ENCODE measurements at regions not wholly inside any gene's neighbourhood (a gene's known extent, or its start where the extent isn't known, plus 50 kb on each side); places are given as distances from the start of the nearest gene placed in this dataset.

GRCh38 chr2:222058819-222059445 lies 239.9 kb downstream of the PAX3 start:
- no peak for DNase-seq

GRCh38 chr2:222057347-222058073 lies 241.3 kb downstream of the PAX3 start:
- peak in 1 of 2 donors; percentile 24 for DNase-seq

DNA sequence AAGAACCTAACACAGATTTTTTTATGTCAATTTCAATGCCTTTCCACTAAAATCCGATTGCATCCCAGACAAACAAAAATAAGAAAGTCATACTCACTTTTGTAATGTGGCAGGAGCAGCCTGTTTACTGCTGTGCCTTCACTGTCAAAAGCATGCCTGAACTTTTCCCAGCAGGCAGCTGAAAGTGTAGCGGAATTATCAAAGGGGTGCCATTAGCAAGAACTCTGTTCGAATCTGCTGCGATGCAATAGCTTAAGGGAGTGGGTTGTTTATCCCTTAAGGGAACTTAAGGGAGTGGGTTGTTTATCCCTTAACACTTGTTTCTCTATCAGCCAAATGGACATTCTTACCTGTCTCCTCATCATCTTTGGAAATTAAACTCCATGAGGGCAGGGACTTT lies 243.5 kb downstream of the PAX3 start:
- DNase-seq = no peak

DNA sequence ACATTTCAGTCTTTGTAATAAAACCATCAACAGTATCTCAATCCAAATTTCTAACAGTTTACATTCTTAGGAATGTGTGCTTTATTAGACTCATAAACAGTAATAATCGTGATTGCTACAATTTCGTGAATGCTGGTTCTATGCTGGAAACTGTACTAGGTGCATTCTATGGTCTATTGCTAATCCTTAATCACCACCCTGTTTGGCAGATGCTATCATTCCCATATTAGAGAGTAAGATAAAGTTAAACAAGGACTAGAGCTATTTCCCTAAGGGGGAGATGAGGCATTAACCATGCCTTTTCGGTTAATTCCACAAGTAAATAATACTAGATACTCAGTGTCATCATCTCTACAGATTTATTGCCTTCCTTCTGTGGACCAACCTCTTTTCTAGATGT lies 244.0 kb downstream of the PAX3 start:
- no peak for DNase-seq

DNA sequence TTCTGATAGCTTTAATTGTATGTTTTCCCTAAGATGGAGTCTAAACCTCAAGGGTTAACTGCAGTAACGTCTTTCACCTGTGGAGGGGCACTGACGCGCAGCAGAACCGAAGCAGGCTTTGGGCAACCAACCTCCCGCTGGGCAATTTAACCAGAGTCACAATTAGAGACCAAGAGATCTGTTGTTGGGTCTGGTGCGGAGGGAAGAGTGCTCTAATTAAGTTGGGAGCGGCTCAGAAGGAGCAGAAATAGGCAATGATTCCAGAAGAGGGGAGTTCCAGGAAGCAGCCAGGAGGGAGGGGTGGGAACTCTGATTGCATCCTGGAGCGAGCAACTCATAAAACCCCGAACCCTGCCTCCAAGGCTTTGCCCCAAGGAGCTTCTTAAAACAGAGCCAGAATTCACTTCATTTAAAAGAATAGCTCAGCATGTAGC lies 245.8 kb downstream of the PAX3 start:
- no peak for DNase-seq

DNA sequence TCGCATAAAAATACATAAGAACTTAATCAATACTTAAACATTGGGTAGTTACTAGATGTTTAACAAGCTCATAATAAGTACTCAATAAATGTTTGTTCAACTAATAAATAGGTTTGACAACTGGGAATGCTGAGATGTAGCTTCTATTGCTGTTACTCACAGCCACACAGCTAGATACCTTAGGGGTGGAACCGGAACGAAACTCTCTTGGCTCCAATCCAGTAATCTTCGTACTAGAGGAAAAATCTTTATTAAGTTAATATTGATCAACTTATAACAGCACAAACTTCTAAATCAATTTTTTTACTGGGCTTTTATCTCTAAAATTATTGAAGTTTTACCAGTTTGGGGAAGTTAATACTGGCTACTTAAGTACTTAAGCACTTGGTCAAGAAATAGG lies 247.8 kb downstream of the PAX3 start:
- DNase-seq = no peak

GRCh38 chr2:222049946-222050345 lies 248.9 kb downstream of the PAX3 start:
- DNase-seq = no peak

DNA sequence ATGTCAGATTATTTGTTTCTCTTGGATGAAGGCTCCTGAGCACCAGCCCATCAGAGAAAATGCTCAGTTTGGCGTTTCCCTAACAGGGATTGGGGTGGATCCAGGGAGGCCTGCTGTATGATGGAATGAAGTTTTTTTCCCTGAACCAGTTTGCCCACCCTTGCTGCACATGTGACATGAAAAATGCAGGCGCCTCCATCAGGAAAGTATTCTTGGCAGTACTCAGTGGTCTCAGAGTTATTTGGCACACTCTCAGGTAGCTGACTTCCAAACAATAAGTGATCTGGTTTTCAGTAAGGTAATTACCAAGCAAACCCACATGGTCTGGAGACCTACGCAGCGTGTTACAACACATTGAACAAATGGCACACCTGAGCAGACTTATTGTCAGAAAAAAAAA lies 254.9 kb downstream of the PAX3 start:
- DNase-seq = no peak

DNA sequence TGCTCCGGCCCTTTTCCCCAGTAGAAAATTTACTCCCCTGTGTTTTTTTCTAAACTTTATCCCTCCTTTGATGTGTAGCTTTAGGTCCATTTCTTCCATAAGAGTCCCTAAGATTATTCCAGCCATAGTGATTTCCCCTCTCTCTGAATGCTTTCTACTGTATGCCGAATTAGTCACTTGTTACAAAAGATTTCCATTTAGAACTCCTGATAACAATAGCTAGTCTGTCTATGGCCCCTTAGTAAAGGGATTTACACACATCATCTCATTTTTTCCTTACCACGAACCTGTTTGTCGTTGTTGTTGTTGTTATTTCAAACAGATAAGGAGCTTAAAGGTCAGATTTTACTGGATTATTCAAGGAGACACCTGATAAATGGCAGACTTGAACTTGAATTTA lies 256.1 kb downstream of the PAX3 start:
- DNase-seq = no peak

DNA sequence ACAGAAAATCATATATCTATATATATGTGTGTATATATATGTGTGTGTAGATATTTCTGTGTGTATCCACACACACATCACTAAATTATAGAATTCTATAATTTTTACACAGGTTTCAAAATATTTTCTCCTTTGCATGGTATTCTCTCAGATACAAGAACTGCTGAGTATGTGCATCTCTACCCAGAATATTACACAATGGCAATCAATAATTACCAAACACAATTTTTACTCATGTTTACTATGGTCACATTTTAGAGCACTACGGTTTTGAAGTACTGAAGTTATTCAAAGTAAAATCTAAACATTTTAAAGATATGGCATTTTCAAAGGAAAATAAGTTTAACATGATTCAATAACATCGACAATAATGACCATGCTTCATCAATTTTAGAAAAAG lies 258.5 kb downstream of the PAX3 start:
- DNase-seq = no peak

- DNase-seq = no peak
These were observed 259.0 kb downstream of the PAX3 start for GRCh38 chr2:222039821-222040220.

DNA sequence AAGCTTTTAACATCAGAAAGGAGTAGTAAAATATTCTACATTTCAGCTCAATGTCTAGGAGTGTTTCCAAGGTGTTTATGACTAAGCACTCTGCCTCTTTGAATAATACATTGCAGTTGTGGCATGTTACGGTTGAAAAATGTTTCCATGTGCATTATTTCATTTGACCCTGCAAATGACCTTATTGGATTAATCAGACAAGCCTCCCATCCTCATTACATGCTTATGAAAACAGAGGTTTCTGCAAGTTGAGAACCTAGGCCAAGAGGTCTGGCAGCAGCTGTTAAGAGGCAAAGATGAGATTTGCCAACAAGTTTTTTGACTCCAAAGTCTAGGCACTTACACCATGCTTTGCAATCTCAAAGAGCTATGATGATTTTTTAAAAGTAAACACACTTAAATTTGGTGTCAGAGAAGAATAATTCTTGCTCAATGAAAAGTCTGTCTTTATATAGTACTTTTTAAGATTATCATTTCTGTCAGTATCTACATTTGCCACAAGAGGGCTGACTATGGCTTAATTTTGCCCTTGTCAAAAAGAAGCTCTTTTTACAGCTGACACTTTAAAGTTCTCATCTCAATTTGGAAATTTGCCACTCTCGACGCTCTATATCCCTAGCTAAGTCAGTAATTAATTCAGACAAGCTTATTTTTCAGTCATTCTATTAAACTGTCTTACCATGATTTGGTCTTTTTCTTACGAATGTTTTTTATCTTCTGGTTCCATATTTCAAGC lies 260.6 kb downstream of the PAX3 start:
- DNase-seq = no peak

DNA sequence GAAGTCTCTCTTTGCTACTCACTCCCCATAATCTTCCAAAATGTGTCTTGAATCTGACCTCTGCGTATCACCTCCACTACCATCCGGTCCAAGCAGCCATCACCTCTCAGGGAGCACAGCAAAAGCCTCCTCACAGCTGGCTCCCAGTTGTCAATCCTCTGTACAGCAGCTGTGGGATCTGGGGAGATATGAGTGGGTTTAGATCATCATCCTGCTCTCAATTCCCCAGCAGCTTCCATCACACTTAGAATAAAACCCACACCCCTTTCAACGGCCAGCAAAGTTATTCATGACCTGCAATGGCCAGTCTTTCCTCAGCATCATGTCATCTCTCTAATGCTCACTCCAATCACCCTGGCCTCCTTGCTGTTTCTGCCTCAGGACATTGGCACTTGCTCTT lies 261.6 kb downstream of the PAX3 start:
- DNase-seq = no peak

DNA sequence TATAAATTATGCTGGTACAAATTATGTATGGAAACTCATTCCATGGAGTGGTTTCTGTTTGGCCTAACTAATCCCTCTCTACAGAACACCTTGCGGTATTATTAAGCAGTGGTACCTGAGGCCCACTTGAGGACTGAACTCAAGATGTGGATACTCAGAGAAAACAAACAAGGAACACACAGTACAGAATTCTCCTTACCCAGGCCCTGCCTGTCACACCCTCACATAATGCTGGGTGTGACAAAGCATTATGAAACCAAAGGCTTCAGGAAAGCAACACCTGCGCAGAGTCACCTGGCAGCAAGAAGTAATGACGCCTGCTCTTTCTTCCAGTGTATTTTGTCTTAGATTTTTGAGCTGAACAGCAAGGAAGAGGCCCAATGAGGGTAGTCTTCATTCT lies 264.7 kb downstream of the PAX3 start:
- DNase-seq = no peak

DNA sequence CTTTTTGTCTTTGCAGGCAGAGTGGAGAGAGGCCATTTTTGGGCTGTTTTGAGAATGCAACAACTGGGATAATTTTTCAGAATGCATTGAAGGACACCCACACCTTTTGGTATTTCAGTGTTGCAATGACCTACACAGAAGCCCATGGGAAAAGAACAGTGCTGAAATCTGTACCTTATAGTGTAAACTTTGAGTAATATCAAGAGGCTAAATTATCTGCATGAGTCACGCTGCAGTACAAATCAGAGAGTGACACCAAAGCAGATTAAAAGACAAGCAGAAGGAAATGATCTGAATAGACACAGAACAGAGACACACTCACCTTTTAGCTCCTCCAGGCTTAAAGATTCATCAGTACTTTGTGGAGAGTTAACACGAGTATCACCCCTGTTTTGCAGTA lies 265.3 kb downstream of the PAX3 start:
- no peak for DNase-seq

GRCh38 chr2:222025881-222026271 lies 272.9 kb downstream of the PAX3 start:
- no peak for DNase-seq

GRCh38 chr2:222024932-222025880 lies 273.6 kb downstream of the PAX3 start:
- peak in 1 of 2 donors; percentile 8 for DNase-seq

GRCh38 chr2:222017252-222017850 lies 281.4 kb downstream of the PAX3 start:
- no peak for DNase-seq

DNA sequence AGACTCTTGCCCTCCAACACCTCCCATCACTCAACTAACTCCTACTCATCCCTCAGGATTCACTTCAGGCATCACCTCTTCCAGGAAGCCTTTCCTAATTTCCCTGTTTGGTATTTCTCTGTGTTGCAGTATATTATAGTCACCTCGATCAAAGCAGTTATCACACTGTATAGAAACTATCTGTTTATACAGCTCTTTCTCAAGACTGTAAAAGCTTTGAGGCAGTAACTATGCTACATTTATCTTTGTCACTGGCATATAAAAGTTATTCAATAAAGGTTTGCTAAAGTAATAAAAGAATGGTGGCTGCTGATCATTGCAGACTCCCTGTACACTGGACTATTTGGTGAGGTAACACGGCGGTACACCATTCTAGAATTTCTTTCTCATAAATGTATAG lies 284.9 kb downstream of the PAX3 start:
- no peak for DNase-seq

- DNase-seq = no peak
These were observed 298.5 kb downstream of the PAX3 start for GRCh38 chr2:222000326-222000725.

GRCh38 chr2:221999717-222000116 lies 299.1 kb downstream of the PAX3 start:
- DNase-seq = no peak

DNA sequence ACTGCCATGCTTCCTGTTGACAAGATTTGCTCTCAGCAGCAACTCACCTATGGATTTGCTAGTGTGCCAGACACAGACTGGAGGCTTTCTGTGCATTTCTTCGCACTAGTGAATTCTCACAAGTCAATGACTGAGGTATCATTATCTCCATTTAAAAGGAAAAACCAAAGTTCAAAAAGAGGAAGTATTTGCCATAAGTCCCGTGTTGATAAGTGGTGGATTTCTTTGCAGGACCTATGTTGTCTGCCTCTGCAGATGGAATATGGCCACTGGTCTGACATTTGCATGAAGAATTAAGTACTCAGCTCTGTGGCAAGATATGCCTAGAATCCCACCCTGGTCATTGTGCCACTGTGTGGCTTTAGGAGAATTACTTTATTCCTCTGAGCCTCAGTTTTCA lies 299.6 kb downstream of the PAX3 start:
- no peak for DNase-seq

- no peak for DNase-seq
These were observed 301.1 kb downstream of the PAX3 start for GRCh38 chr2:221997683-221998082.
